ENCODE measurements at regions not wholly inside any gene's neighbourhood (a gene's known extent, or its start where the extent isn't known, plus 50 kb on each side); places are given as distances from the start of the nearest gene placed in this dataset.

DNA sequence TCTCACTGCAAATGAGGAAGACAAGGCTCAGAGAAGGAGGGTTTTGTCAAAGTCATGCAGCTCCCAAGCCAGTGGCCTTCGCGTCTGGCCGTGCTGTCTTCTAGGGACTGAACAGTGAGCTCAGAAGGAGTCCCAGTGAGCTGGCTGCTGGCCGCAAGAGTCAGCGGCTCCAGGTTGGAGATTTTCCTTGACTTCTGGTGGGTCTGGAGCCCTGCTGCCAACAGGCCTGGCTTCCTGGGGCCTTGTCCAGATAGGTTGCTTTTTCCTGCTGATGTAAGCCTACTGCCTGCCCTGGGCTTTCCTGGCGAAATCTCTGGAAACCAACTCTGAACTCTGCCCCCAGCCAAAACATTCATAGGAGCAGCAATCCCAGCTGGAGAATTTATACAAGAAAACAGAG is 272.7 kb upstream of the CADM1 start:
- no peaks in the 10 kb centered on the region for H3K9me3 ChIP-seq
- no peak for DNase-seq
- H3K4me3 ChIP-seq = no peak overlapping the region
- H3K4me1 ChIP-seq = no peaks in the 10 kb centered on the region
- intact Hi-C loops (cut with DNase I; ENCODE audit: low total_unique reads) = no loop called here
- H3K27ac ChIP-seq = no peak overlapping the region
- TF ChIP-seq CTCF (IDR thresholded peaks at IDR 0.05) = no peak
- H3K36me3 ChIP-seq = no peaks in the 10 kb centered on the region
- no peaks in the 10 kb centered on the region for H3K27me3 ChIP-seq

DNA sequence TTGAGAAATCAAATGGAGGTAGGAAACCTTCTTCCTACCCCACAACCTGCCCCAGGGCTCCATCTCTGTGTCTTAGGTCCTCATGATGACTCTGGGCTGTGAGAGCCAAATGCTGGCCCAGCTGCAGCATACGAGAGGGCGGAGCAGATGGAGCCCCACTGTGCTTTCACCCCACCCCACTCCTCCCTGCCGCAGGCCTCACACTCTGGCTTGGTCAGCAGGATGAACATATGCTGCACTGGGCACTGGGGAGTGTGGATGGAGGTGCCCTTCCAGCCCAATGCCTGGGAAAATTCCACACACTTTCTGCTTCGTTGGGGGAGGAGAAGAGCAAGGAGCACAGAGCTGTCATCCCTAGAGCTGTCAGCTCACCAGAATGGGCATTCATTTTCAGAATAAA is 271.6 kb upstream of the CADM1 start:
- Histone ChIP-seq H3K27ac (no peak overlapping the region), H3K4me1 (no peaks in the 10 kb centered on the region), H3K4me3 (no peak overlapping the region), H3K27me3 (no peaks in the 10 kb centered on the region), H3K9me3 (no peaks in the 10 kb centered on the region), H3K36me3 (no peaks in the 10 kb centered on the region)
- no peak for TF ChIP-seq CTCF (IDR thresholded peaks at IDR 0.05)
- intact Hi-C loops (cut with DNase I; ENCODE audit: low total_unique reads) = no loop called here
- DNase-seq = no peak

GRCh38 chr11:115774756-115775155 is 270.5 kb upstream of the CADM1 start:
- H3K27ac ChIP-seq = no peak overlapping the region
- no peak for TF ChIP-seq CTCF (IDR thresholded peaks at IDR 0.05)
- H3K36me3 ChIP-seq = no peaks in the 10 kb centered on the region
- DNase-seq = no peak
- intact Hi-C loops (cut with DNase I; ENCODE audit: low total_unique reads) = no loop called here
- H3K4me1 ChIP-seq = no peaks in the 10 kb centered on the region
- H3K9me3 ChIP-seq = no peaks in the 10 kb centered on the region
- no peak overlapping the region for H3K4me3 ChIP-seq
- H3K27me3 ChIP-seq = no peaks in the 10 kb centered on the region

- no peak overlapping the region for H3K27ac ChIP-seq
- no peaks in the 10 kb centered on the region for H3K36me3 ChIP-seq
- no peaks in the 10 kb centered on the region for H3K9me3 ChIP-seq
- peaks cover 0 to 6% of the 10 kb centered on the region in 2 donors for H3K27me3 ChIP-seq
- intact Hi-C loops (cut with DNase I; ENCODE audit: low total_unique reads) = no loop called here
- no peaks in the 10 kb centered on the region for H3K4me1 ChIP-seq
- DNase-seq = no peak
- no peak for TF ChIP-seq CTCF (IDR thresholded peaks at IDR 0.05)
- no peak overlapping the region for H3K4me3 ChIP-seq
Measured at GRCh38 chr11:115769891-115770290, 265.7 kb upstream of the CADM1 start.

DNA sequence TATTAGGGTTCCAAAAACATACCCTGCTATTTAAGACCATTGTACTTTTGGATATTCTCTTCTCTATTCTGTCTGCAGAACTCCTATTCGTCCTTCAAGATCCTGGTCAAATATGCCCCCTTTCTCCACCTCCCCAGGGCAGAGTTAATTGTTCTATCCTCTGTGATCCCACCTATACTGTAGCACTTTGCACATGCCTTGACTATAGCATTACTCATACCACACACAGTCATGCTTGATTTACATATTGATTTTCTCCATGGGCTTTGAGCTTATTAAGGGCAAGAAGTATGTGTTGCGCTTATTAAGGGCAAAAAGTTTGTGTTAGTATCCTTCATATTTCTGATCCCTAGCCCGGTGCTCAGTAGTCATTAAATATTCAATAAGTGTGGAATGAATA is 263.7 kb upstream of the CADM1 start:
- Histone ChIP-seq H3K9me3 (no peaks in the 10 kb centered on the region), H3K27me3 (peaks cover 0 to 6% of the 10 kb centered on the region in 2 donors), H3K36me3 (no peaks in the 10 kb centered on the region), H3K4me1 (no peaks in the 10 kb centered on the region), H3K27ac (no peak overlapping the region), H3K4me3 (no peak overlapping the region)
- TF ChIP-seq CTCF (IDR thresholded peaks at IDR 0.05) = no peak
- no peak for DNase-seq
- intact Hi-C loops (cut with DNase I; ENCODE audit: low total_unique reads) = no loop called here
